ENCODE measurements at regions not wholly inside any gene's neighbourhood (a gene's known extent, or its start where the extent isn't known, plus 50 kb on each side); places are given as distances from the start of the nearest gene placed in this dataset.
"Not testable (repeated sequence)": the region's sequence is repeated elsewhere in the genome, so short reads cannot be mapped to it uniquely, and the experiment has no call there.

GRCh38 chr7:68748934-68749900 lies 849.1 kb upstream of the AUTS2 start:
- DNase-seq (ENCODE audit: low spot score) = no peak

DNA sequence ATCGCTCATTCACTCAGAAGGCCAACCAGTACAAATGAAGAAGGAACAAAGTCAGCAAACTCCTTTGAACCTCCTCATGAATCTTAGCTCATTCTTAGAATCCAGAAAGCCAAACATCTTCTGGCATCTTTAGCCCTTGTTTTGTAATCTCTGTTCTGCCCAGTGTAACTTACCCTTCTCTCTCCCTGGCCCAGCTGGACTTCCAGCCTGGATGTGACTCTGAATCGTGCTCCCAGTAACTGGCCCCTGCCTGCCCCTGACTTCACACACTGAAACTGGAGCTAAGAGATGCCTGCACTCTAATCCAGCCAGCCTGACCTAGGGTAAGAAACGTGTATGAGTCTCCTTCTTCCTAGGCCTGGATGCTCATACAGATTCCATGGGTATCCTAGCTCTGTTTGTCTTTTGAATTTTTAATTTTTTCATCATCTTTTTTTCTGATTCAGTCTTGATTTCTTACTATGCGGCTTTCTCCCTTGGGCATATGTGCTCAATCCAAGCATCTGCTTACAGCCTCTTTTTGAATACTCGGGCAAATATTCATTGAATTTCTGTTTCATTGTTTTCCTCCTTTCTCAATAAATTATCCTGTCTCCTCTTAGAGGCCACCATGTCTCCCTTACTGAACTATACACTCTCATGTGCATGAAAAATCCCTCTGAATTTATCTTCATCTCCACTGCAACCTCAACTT lies 845.6 kb upstream of the AUTS2 start:
- DNase-seq (ENCODE audit: low spot score) = no peak

- DNase-seq (ENCODE audit: low spot score) = no peak
Observed at GRCh38 chr7:68754414-68754813, 843.9 kb upstream of the AUTS2 start.

- DNase-seq (ENCODE audit: low spot score) = no peak
Observed at GRCh38 chr7:68756986-68757495, 841.2 kb upstream of the AUTS2 start.

GRCh38 chr7:68760556-68760955 lies 837.7 kb upstream of the AUTS2 start:
- no peak for DNase-seq (ENCODE audit: low spot score)

- DNase-seq (ENCODE audit: low spot score) = no peak
Observed at GRCh38 chr7:68767462-68767861, 830.8 kb upstream of the AUTS2 start.

DNA sequence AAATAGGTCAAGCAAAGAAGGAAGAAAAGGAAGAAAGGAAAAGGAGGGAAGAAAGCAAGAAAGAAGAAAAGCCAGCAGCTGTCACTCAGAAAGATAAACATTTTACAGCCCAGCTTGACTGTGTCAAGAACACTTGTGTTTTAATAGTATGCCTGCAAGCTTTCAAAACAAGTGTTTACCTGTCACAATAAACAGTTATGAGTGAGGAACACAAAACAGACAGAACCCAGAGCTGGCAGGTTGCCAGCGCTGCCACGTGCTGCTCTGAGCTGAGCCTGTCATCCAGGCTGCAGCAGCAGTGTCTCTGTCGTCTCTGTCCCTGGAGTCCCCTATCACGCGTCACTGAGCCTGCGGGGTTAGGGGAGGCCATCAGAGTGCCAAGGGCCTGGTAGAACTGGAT lies 827.6 kb upstream of the AUTS2 start:
- DNase-seq (ENCODE audit: low spot score) = no peak

DNA sequence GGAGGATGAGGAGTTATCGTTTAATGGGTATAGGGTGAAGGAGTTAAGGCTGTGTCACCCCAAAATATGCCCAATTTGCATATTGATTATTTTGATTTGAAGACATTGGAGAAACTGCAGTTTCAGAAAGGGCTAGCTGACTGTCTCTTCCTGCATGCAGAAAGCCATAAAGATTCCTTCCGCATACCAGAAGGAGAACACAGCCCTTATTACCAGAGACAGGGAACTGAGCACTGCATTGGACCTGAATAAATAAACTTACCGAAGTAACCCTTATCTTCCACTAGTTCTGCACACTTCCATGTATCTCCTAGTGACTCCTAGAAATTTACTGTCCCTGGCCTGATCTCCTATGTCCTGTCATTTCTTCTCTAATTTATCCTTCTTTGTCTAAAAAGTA lies 821.9 kb upstream of the AUTS2 start:
- DNase-seq (ENCODE audit: low spot score) = no peak

GRCh38 chr7:68783684-68784083 lies 814.6 kb upstream of the AUTS2 start:
- no peak for DNase-seq (ENCODE audit: low spot score)

- no peak for DNase-seq (ENCODE audit: low spot score)
Observed at GRCh38 chr7:68785036-68785435, 813.2 kb upstream of the AUTS2 start.

- no peak for DNase-seq (ENCODE audit: low spot score)
Observed at GRCh38 chr7:68787566-68787965, 810.7 kb upstream of the AUTS2 start.

DNA sequence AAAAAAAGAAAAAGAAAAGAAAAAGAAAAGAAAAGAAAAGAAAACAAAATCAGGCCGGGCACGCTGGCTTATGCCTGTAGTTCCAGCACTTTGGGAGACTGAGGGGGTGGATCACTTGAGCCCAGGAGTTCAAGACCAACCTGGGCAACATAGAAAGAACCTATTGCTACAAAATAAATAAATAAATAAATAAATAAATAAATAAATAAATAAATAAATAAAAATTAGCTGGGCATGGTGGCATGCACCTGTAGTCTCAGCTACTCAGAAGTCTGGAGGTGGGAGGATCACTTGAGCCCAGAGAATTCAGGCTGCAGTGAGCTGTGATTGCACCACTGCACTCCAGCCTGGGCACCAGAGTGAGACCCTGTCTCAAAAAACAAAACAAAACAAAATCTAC lies 809.7 kb upstream of the AUTS2 start:
- not testable (repeated sequence) for DNase-seq (ENCODE audit: low spot score)

- DNase-seq (ENCODE audit: low spot score) = no peak
Observed at GRCh38 chr7:68789597-68789996, 808.7 kb upstream of the AUTS2 start.

DNA sequence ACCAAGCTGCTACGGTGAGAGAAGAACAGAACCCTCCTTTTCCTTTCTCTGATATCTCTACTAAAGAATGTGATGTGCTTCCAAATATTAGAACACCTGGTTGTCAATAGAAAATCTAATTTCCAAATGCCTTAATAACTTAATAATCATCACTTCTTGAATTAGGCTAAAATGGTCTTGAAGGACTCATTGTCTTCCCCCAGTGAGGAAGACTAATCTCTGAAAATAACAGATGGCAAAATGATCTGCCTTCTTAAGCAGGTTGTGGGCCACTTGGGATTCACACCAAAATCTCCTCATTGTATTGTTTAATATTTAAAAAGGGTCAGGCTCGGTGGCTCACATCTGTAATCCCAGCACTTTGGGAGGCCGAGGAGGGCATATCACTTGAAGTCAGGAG lies 805.9 kb upstream of the AUTS2 start:
- no peak for DNase-seq (ENCODE audit: low spot score)

- DNase-seq (ENCODE audit: low spot score) = no peak
Observed at GRCh38 chr7:68793513-68793912, 804.8 kb upstream of the AUTS2 start.

DNA sequence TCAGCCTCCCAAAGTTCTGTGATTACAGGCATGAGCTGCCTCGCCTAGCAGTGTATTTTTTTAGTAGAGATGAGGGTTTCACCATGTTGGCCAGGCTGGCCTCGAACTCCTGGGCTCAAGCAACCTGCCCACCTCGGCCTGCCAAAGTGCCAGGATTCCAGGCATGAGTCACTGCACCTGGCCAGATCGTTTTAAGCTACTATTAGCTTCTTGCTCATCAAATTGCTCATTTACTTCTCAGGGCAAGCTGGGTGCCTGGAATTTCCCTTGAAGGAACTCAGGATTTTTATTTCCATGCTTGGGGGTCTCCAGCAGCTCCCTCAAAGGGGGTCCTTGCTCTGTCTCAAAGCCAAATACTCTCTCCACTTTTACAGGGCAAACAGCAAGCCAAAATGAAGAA lies 798.0 kb upstream of the AUTS2 start:
- no peak for DNase-seq (ENCODE audit: low spot score)

DNA sequence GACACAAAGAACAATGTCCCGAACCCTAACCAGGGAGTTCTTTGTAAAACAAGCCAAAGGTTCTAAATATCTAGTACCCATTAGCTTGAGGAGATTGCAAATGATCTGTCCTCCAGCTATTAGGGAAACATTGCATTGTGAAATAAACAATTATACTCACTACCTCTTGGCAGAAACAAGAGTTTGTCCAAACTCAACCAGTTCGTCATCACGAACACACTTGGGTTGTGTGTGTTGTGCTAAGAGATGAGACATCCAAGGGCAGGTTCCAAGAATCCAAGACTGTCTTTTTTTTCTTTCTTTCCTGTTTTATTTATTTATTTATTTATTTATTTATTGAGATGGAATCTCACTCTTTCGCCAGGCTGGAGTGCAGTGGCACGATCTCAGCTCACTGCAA lies 793.1 kb upstream of the AUTS2 start:
- DNase-seq (ENCODE audit: low spot score) = no peak

DNA sequence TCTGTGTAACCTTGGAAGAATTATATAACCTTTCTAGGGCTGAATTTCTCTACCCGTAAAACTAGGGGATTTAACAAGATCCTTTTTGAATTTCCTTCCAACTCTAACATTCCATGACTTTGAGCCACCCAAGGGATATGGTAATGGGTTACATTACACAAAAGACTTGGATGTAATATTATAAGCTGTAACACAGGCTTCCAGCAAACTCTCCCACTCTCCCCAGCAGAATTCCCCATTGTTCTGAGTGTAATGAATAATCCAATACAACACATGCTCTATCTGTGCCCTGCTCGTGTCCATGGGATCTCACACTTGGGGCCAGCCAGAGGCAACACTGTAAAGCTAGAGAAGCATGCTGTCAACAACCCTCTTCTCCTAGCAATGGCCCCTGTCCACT lies 790.6 kb upstream of the AUTS2 start:
- no peak for DNase-seq (ENCODE audit: low spot score)

GRCh38 chr7:68813551-68814080 lies 784.7 kb upstream of the AUTS2 start:
- DNase-seq (ENCODE audit: low spot score) = no peak

DNA sequence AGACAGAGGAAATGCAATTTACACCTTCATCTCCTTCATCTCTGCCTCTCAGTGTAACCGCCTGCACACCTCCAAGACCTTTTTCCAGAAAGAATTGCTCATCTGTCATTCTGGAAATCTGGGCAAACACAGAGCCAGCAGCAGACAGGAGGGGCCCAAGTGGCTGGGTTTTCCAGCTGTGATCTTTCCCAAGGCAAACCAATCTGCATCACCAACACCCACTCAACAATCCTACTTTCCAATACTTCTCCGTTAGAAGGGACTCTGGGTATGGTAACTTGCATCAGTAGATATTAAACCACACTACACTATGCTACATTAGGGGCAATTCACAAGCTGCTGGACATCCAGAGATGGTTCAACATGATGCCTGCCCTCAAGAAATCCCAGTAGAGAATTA lies 781.8 kb upstream of the AUTS2 start:
- DNase-seq (ENCODE audit: low spot score) = no peak

DNA sequence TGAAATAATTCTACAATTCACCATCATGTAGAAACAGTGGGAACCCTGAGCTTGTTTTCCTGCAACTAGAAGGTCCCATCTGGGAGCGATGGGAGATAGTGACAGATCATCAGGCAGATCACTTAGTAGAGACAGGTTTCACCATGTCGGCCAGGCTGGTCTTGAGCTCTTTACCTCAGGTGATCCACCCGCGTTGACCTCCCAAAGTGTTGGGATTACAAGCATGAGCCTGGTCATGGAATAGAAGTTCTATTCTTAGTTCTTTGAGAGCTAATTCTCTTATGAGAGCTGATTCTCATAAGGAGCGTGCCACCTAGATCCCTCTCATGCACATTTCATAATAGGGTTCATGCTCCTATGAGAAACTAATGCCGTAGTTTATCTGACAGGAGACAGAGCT lies 778.0 kb upstream of the AUTS2 start:
- no peak for DNase-seq (ENCODE audit: low spot score)

GRCh38 chr7:68821846-68822245 lies 776.4 kb upstream of the AUTS2 start:
- no peak for DNase-seq (ENCODE audit: low spot score)

All from hematopoietic multipotent progenitor cell treated with erythropoietin and hydrocortisone succinate and interleukin-3 and kit ligand, for 17 days (in vitro differentiated cells).